Tibial nerve (tissue), 4 donors: ENCODE measurements at regions not wholly inside any gene's neighbourhood (a gene's known extent, or its start where the extent isn't known, plus 50 kb on each side); places are given as distances from the start of the nearest gene placed in this dataset.

Experiments used
- EP300 ChIP-seq, 2 donors: sonication (generic); formaldehyde crosslinking; IDR thresholded peaks; one replicate each; pipeline ENCODE4 v1.6.1; 2017; ENCODE audit warnings: antibody characterized with exemption in 2 of 2, mild to moderate bottlenecking in 1 of 2
- POLR2A ChIP-seq, 2 donors: fragments of 450-650 bp; IDR thresholded peaks; one replicate each; pipeline ENCODE4 v1.6.1; 2017; ENCODE audit warnings: antibody characterized with exemption in 2 of 2, mild to moderate bottlenecking in 2 of 2, moderate library complexity in 2 of 2
- TF ChIP-seq, protein P1 (sequence below), 5 experiments: fragments of 200-600 bp in 3 of 5; fragments of 450-650 bp in 2 of 5; sonication (generic) in 3 of 5; IDR thresholded peaks; one replicate each; pipeline ENCODE4 v1.5.1; 2016 to 2019; ENCODE audit warnings: antibody characterized with exemption in 5 of 5, mild to moderate bottlenecking in 3 of 5, moderate library complexity in 2 of 5

DNA sequence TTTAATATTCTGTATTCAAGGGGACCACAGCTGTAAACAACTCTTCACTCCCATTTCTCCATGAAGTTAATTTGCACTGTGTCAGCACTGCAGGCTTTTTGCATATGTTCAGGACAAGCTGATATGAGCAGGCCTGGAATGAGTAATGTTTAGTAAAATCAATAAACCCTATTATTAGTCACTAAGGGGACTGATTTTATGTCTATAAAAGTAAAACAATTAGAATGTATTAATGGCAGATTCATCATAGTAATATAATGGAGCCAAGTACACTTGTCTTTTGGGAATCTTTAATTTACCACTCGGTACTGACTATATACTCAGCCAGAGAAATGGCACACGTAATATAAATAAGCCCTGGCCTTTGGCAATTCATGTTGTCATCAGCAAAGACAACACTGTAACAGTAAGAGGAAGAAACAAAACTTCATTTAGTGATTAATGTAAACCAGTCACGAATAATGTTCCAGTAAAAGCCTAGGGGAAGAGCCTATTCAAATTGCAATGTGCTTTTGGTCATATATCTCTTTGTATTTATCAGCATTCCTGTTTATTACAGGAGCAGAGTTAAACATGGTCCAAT lies 111.6 kb downstream of the ZNF608 start:
- TF ChIP-seq POLR2A (IDR thresholded peaks at IDR 0.05) (no peak), EP300 (IDR thresholded peaks at IDR 0.05) (no peak)
- TF ChIP-seq, protein P1, sequence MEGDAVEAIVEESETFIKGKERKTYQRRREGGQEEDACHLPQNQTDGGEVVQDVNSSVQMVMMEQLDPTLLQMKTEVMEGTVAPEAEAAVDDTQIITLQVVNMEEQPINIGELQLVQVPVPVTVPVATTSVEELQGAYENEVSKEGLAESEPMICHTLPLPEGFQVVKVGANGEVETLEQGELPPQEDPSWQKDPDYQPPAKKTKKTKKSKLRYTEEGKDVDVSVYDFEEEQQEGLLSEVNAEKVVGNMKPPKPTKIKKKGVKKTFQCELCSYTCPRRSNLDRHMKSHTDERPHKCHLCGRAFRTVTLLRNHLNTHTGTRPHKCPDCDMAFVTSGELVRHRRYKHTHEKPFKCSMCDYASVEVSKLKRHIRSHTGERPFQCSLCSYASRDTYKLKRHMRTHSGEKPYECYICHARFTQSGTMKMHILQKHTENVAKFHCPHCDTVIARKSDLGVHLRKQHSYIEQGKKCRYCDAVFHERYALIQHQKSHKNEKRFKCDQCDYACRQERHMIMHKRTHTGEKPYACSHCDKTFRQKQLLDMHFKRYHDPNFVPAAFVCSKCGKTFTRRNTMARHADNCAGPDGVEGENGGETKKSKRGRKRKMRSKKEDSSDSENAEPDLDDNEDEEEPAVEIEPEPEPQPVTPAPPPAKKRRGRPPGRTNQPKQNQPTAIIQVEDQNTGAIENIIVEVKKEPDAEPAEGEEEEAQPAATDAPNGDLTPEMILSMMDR (IDR thresholded peaks at IDR 0.05): no peak
